ENCODE measurements at regions not wholly inside any gene's neighbourhood (a gene's known extent, or its start where the extent isn't known, plus 50 kb on each side); places are given as distances from the start of the nearest gene placed in this dataset.

- TF ChIP-seq POLR2A (IDR thresholded peaks at IDR 0.05) (no peak), CTCF (IDR thresholded peaks at IDR 0.05) (no peak)
Measured at GRCh38 chr3:127386490-127386889, 98.6 kb upstream of the PRR20G start.
